GM12891 (cell line): ENCODE measurements at regions not wholly inside any gene's neighbourhood (a gene's known extent, or its start where the extent isn't known, plus 50 kb on each side); places are given as distances from the start of the nearest gene placed in this dataset.

Experiments
- PAX5 ChIP-seq: IDR thresholded peaks from 2 replicates; pipeline ENCODE4 v1.6.1; 2011; ENCODE audit warnings: low read length, moderate library complexity, mild to moderate bottlenecking; ENCODE audit not compliant: insufficient read depth, severe bottlenecking
- POLR2A ChIP-seq: IDR thresholded peaks from 2 replicates; pipeline ENCODE4 v1.6.1; 2011; ENCODE audit warnings: low read depth, low read length, control low read depth
- POLR2AphosphoS5 ChIP-seq: IDR thresholded peaks from 2 replicates; pipeline ENCODE4 v1.6.1; 2011; ENCODE audit warnings: low read depth, low read length, control low read depth
- POU2F2 ChIP-seq: IDR thresholded peaks from 2 replicates; pipeline ENCODE4 v1.6.1; 2011; ENCODE audit warnings: low read depth, mild to moderate bottlenecking, control low read depth, low read length, moderate library complexity
- SPI1 ChIP-seq: IDR thresholded peaks from 2 replicates; pipeline ENCODE4 v1.6.1; 2011; ENCODE audit warnings: low read depth, low read length, control low read depth
- TAF1 ChIP-seq: IDR thresholded peaks from 2 replicates; pipeline ENCODE4 v1.6.1; 2011; ENCODE audit warnings: low read depth, low read length, control low read depth

DNA sequence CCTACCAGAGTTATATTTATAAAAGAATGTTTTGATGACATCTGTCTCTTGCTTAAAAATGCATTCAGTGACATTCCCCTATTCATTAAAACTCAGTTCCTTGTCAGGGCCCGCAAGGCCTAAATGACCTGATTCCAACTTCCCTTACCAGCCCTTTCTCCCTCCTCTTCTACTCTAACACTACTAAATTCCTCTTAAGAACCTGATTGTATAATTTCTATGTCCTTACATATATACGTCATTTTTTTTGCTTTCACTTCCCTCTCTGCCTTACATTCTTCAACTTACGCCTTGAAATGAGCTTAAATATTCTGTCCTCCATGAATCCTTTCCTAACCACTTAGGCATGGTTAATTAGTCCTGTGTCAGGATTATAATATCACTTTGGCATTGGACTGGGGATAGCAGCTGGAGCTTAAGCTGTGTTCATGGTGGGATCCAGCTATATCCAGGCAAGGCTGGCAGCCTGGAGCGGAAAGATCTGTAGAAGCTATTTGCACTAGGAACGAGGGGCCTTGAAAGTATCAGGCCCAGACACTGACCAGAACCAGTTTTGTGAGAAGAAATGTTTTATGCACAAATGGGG lies 360.2 kb upstream of the PTBP2 start:
- TF ChIP-seq POLR2A (no peak), POLR2AphosphoS5 (no peak), TAF1 (no peak), SPI1 (no peak), PAX5 (no peak), POU2F2 (no peak)
